Parathyroid adenoma (tissue), 2 donors: ENCODE measurements at regions not wholly inside any gene's neighbourhood (a gene's known extent, or its start where the extent isn't known, plus 50 kb on each side); places are given as distances from the start of the nearest gene placed in this dataset.

Source experiments
- H2AFZ ChIP-seq: fragments of 300-600 bp; sonication (generic); one replicate; pipeline ENCODE4 v1.7.0; 2017; ENCODE audit warnings: antibody characterized with exemption, mild to moderate bottlenecking
- H3K27ac ChIP-seq: fragments of 300-600 bp; sonication (generic); one replicate; pipeline ENCODE4 v1.7.0; 2017
- H3K27me3 ChIP-seq: fragments of 300-600 bp; sonication (generic); one replicate; pipeline ENCODE4 v1.7.0; 2017; ENCODE audit warnings: low read length; ENCODE audit not compliant: control insufficient read depth, insufficient read depth
- H3K36me3 ChIP-seq: fragments of 300-600 bp; sonication (generic); one replicate; pipeline ENCODE4 v1.7.0; 2017; ENCODE audit warnings: low read length; ENCODE audit not compliant: control insufficient read depth, insufficient read depth
- H3K4me1 ChIP-seq: fragments of 300-600 bp; sonication (generic); one replicate; pipeline ENCODE4 v1.7.0; 2017; ENCODE audit warnings: control low read depth
- H3K4me2 ChIP-seq: fragments of 300-600 bp; sonication (generic); one replicate; pipeline ENCODE4 v1.7.0; 2017; ENCODE audit warnings: low read length
- H3K4me3 ChIP-seq: fragments of 300-600 bp; sonication (generic); one replicate; pipeline ENCODE4 v1.7.0; 2017; ENCODE audit warnings: low read depth, low read length
- H3K79me2 ChIP-seq: fragments of 300-600 bp; sonication (generic); one replicate; pipeline ENCODE4 v1.7.0; 2017; ENCODE audit warnings: control low read depth
- H3K9ac ChIP-seq: fragments of 300-600 bp; sonication (generic); one replicate; pipeline ENCODE4 v1.7.0; 2017; ENCODE audit warnings: mild to moderate bottlenecking
- H3K9me3 ChIP-seq: fragments of 300-600 bp; sonication (generic); one replicate; pipeline ENCODE4 v1.7.0; 2017; ENCODE audit warnings: low read length; ENCODE audit not compliant: control insufficient read depth
- CTCF ChIP-seq: fragments of 300-600 bp; sonication (generic); IDR thresholded peaks from one replicate; pipeline ENCODE4 v1.7.0; 2017; ENCODE audit warnings: antibody characterized with exemption, mild to moderate bottlenecking
- donor health status: primary hyperparathyroidism.

DNA sequence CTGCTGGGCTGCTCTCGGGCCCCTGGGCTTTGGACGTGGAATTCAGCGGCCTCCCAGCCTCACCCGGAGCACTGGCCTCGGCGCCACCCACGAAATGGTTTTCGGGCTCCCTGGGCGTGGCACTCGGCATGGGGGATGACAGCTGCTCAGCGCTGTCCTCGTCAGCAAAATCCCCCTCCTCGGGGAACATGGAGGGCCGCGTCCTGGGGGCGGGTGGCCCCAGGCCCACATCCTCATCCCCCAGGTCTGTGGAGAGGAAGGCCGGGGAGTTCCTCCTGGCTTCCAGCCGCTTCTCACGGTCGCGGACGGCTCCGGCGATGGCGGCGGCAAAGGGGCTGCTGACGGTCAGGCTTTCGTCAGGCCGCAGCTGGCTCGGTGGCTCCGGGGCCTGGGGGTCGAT lies 88.4 kb downstream of the CTTN start:
- H3K4me3 ChIP-seq = no peak overlapping the region
- no peak overlapping the region for H3K27ac ChIP-seq
- no peak overlapping the region for H3K9ac ChIP-seq
- no peaks in the 10 kb centered on the region for H3K36me3 ChIP-seq
- no peaks in the 10 kb centered on the region for H3K9me3 ChIP-seq
- H3K79me2 ChIP-seq = no peaks in the 10 kb centered on the region
- H3K27me3 ChIP-seq = no peaks in the 10 kb centered on the region
- TF ChIP-seq CTCF = no peak
- no peaks in the 10 kb centered on the region for H3K4me1 ChIP-seq
- H3K4me2 ChIP-seq = no peak overlapping the region
- no peak overlapping the region for H2AFZ ChIP-seq

DNA sequence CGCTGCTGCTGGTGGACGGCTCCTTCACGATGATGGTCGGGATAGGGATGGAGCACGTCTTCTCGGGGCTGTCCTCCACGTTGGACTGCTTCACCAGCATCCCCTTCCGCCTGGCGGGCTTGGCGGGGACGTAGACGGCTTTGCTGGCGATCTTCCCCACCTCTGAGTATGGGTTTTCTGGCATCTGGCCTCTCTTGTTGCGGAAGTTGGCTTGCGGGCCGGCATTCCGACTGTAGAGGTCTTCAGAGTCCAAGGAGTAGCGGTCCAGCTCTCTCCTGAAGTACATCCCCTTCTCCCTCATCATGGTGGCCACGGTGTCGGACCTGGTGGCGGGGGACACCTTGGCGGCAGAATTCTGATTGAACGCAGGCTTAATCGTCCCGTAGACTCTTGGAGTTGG lies 88.8 kb downstream of the CTTN start:
- H3K9me3 ChIP-seq = no peaks in the 10 kb centered on the region
- no peak overlapping the region for H3K4me3 ChIP-seq
- H3K4me2 ChIP-seq = no peak overlapping the region
- H3K4me1 ChIP-seq = no peaks in the 10 kb centered on the region
- no peaks in the 10 kb centered on the region for H3K27me3 ChIP-seq
- no peak overlapping the region for H2AFZ ChIP-seq
- no peak for TF ChIP-seq CTCF
- H3K9ac ChIP-seq = no peak overlapping the region
- no peak overlapping the region for H3K27ac ChIP-seq
- no peaks in the 10 kb centered on the region for H3K79me2 ChIP-seq
- no peaks in the 10 kb centered on the region for H3K36me3 ChIP-seq

- Histone ChIP-seq H3K79me2 (no peaks in the 10 kb centered on the region), H3K4me3 (no peak overlapping the region), H3K27me3 (no peaks in the 10 kb centered on the region), H3K9ac (no peak overlapping the region), H3K27ac (no peak overlapping the region), H3K4me1 (no peaks in the 10 kb centered on the region), H3K36me3 (no peaks in the 10 kb centered on the region), H2AFZ (no peak overlapping the region), H3K4me2 (no peak overlapping the region), H3K9me3 (no peaks in the 10 kb centered on the region)
- TF ChIP-seq CTCF = no peak
Observed at GRCh38 chr11:70487756-70488155, 89.4 kb downstream of the CTTN start.

DNA sequence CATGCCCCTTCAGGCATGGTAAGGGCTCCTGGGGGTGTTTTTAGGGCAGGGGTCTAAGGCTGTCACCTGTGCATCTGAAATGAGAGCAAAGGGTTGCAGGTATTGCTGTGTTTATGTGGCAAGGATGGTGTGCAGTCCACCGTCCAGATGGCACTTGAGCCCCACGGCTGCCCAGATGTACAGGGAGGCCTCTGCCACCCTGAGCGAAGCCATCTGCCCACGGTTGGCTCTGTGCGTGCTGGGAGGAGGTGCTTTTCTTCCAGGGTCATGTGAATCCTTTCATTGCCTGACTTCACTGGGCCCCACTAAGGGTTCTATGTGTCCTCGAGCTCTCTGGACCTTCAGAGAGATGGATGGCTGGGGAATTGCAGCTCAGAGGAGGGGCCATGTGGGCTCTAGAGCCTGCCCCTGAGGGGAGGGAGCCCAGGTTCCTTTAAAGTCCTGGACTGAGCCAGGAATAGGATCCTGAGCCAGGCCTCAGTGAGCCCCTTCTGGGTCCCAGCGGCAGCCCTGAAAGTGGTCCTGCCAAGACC lies 89.9 kb downstream of the CTTN start:
- Histone ChIP-seq H3K9ac (no peak overlapping the region), H2AFZ (no peak overlapping the region), H3K4me1 (no peaks in the 10 kb centered on the region), H3K4me2 (no peak overlapping the region), H3K4me3 (no peak overlapping the region), H3K27ac (no peak overlapping the region), H3K27me3 (no peaks in the 10 kb centered on the region), H3K79me2 (no peaks in the 10 kb centered on the region), H3K9me3 (no peaks in the 10 kb centered on the region), H3K36me3 (no peaks in the 10 kb centered on the region)
- no peak for TF ChIP-seq CTCF

DNA sequence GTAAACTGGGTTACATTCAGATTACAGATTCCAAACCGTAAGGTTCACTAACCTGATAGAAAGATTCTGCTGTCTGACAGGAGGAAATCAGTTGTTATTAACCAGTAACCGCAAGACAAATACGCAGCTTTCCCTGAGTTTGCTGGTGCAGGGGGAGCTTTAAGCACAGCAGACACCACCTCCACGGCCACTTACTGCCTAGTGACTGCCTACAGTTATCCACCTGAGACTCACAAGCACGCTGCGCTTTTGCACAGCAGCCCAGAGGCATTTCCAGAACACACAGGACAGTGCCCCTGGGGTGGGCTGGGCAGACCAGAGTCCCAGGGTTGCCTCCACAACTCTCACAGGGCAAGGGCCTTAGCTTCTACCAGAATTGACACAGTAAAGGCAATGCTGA lies 90.9 kb downstream of the CTTN start:
- Histone ChIP-seq H3K9ac (no peak overlapping the region), H3K36me3 (no peaks in the 10 kb centered on the region), H3K4me3 (no peak overlapping the region), H3K4me2 (no peak overlapping the region), H3K9me3 (no peaks in the 10 kb centered on the region), H3K4me1 (no peaks in the 10 kb centered on the region), H3K79me2 (no peaks in the 10 kb centered on the region), H2AFZ (no peak overlapping the region), H3K27ac (no peak overlapping the region), H3K27me3 (no peaks in the 10 kb centered on the region)
- TF ChIP-seq CTCF = no peak
